ENCODE measurements at regions not wholly inside any gene's neighbourhood (a gene's known extent, or its start where the extent isn't known, plus 50 kb on each side); places are given as distances from the start of the nearest gene placed in this dataset.

- TF ChIP-seq CTCF (IDR thresholded peaks at IDR 0.05; ENCODE audit: low read depth, low read length), result no peak
- TF ChIP-seq POLR2A (IDR thresholded peaks at IDR 0.05; ENCODE audit: extremely low read depth, insufficient read length), result no peak
- no peak for TF ChIP-seq MAX (IDR thresholded peaks at IDR 0.05; ENCODE audit: low read depth, low read length)
Observed at GRCh38 chr14:49212721-49213120, 373.5 kb downstream of the RPS29 start.
